Mesodermal cell (in vitro differentiated cells): ENCODE measurements at regions not wholly inside any gene's neighbourhood (a gene's known extent, or its start where the extent isn't known, plus 50 kb on each side); places are given as distances from the start of the nearest gene placed in this dataset.
"Not testable (repeated sequence)": the region's sequence is repeated elsewhere in the genome, so short reads cannot be mapped to it uniquely, and the experiment has no call there.

Experiments
- H3K27ac ChIP-seq: 2 replicates; pipeline ENCODE4 v1.7.0; 2013; ENCODE audit warnings: mild to moderate bottlenecking, low read depth, low read length, moderate library complexity; ENCODE audit not compliant: severe bottlenecking
- H3K36me3 ChIP-seq: 2 replicates; pipeline ENCODE4 v1.7.1; 2013; ENCODE audit warnings: mild to moderate bottlenecking, low read length, moderate library complexity; ENCODE audit not compliant: control insufficient read depth, insufficient read depth
- H3K4me1 ChIP-seq: one replicate; pipeline ENCODE4 v1.7.1; 2013; ENCODE audit warnings: mild to moderate bottlenecking, low read length; ENCODE audit not compliant: insufficient read depth, control insufficient read depth, poor library complexity, severe bottlenecking
- H3K4me3 ChIP-seq: 2 replicates; pipeline ENCODE4 v1.7.0; 2013; ENCODE audit warnings: low read length, control low read depth, mild to moderate bottlenecking; ENCODE audit not compliant: insufficient read depth, poor library complexity, severe bottlenecking; ENCODE audit errors: extremely low read depth
- H3K9me3 ChIP-seq: 2 replicates; pipeline ENCODE4 v1.7.1; 2013; ENCODE audit warnings: mild to moderate bottlenecking, low read length, moderate library complexity; ENCODE audit not compliant: control insufficient read depth
- WGBS, 2 experiments: methylation state at CpG; one replicate each; pipeline ENCODE4 v1.1.5; 2013; ENCODE audit warnings: missing lambda C conversion rate in 2 of 2; ENCODE audit not compliant: insufficient coverage in 2 of 2; 5-methylcytosine and 5-hydroxymethylcytosine counted together

DNA sequence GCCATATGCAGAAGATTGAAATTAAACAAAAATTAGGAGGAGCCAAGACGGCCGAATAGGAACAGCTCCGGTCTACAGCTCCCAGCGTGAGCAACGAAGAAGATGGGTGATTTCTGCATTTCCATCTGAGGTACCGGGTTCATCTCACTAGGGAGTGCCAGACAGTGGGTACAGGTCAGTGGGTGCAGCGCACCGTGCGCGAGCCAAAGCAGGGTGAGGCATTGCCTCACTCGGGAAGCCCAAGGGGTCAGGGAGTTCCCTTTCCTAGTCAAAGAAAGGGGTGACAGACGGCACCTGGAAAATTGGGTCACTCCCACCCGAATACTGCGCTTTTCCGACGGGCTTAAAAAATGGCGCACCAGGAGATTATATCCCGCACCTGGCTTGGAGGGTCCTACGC lies 379.0 kb upstream of the CLEC14A start:
- H3K4me1 ChIP-seq, H3K36me3 ChIP-seq, H3K27ac ChIP-seq, H3K9me3 ChIP-seq, H3K4me3 ChIP-seq: not testable (repeated sequence)
- 93 to 97% methylated on average over 7 to 13 of the region's 19 CpGs for whole genome bisulfite sequencing, 2 experiments

DNA sequence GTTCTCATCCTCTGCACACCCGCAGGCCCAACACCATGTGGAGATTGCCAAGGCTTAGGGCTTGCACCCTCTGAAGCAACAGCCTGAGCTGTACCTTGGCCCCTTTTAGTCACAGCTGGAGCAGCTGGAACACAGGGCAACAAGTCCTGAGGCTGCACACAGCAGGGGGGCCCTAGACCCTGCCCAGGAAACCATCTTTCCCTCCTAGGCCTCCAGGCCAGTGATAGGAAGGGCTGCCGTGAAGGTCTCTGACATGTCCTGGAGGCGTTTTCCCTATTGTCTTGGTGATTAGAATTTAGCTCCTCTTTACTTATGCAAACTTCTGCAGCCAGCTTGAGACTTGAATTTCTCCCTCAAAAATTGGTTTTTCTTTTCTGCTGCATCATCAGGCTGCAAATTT lies 373.5 kb upstream of the CLEC14A start:
- Histone ChIP-seq H3K9me3 (peaks cover 5% of the 10 kb centered on the region), H3K27ac (no peak overlapping the region), H3K36me3 (no peaks in the 10 kb centered on the region), H3K4me3 (no peak overlapping the region), H3K4me1 (no peaks in the 10 kb centered on the region)
- 86 to 87% methylated on average over 1 to 3 of the region's 3 CpGs for WGBS, 2 experiments

DNA sequence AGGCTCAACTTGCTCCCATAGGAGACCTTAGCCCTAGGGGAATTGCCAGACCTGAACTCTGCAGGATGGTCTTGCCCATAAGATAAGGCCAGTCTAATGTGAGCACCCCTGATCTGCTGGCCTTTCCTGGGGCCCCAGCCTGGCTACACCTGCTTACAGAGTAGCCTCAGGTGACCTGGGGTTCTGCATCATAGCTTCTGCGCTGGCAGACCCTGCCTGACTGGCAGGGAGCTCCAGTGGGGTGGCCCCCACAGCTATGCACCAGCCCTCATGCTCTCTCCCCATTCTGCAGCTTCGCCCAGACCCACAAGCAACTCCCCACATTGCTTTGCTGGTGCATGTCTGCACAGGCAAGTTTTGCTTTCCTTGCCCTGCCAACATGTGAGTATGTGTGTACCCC lies 371.3 kb upstream of the CLEC14A start:
- no peak overlapping the region for H3K27ac ChIP-seq
- no peaks in the 10 kb centered on the region for H3K36me3 ChIP-seq
- no peak overlapping the region for H3K4me3 ChIP-seq
- no peaks in the 10 kb centered on the region for H3K4me1 ChIP-seq
- 75 to 79% methylated on average over 2 of the region's 2 CpGs for WGBS, 2 experiments
- H3K9me3 ChIP-seq, result peaks cover 5% of the 10 kb centered on the region

DNA sequence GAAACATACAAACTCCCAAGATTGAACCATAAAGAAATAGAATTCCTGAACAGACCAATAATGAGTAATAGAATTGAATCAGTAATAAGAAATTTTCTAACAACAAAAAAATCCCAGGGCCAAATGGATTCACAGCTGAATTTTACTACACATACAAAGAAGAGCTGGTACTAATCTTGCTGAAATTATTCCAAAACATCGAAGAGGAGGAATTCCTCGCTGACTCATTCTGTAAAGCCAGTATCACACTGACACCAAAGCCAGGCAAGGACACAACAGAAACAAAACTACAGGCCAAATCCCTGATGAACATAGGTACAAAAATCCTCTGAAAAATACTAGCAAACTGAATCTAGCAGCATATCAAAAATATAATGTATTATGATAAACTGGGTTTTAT lies 367.8 kb upstream of the CLEC14A start:
- WGBS, 2 experiments, result 85 to 87% methylated on average over 2 of the region's 2 CpGs
- Histone ChIP-seq H3K36me3 (no peaks in the 10 kb centered on the region), H3K27ac (no peak overlapping the region), H3K4me1 (no peaks in the 10 kb centered on the region), H3K4me3 (no peak overlapping the region), H3K9me3 (peaks cover under 1% of the 10 kb centered on the region)

DNA sequence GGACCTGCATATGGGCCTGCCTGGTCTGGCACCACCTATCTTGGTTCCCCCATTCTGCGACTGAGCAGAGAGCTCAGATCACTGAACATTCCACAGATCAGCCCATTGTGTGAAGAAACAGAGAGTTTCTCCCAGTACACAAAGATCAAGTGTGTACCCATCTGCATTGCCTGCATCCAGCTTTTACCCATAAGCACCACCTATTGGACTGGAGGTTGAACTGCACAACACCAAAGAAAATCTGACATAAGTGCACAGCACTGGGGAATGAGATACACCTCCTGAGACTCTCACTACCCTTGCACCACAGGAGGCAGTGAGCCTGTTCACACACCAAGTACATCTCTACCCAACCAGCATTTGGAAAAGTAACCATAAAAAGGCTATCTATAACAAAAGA lies 362.6 kb upstream of the CLEC14A start:
- WGBS, 2 experiments, result 100% methylated on average over 1 of the region's 1 CpG
- Histone ChIP-seq H3K27ac (no peak overlapping the region), H3K4me1 (no peaks in the 10 kb centered on the region), H3K9me3 (no peaks in the 10 kb centered on the region), H3K4me3 (no peak overlapping the region), H3K36me3 (no peaks in the 10 kb centered on the region)

DNA sequence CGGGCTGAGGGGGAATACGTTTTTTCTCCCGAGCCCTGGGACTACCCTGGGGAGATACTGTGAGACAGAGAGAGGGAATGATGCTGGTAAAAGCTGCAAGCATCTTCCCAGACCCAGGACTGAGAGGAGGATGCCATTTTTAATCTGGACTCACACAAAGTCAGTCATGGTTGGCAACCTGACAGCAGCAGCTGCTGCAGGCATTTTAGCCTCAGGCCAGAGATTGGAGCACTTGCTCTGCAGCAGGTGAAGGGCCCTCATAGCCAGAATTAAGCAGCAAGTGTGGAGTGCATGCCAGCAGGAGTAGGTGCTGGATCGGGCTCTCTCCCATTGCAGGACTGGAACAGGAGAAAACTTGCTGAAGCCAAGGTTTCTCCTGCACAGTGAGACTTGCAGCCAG lies 361.1 kb upstream of the CLEC14A start:
- no peak overlapping the region for H3K27ac ChIP-seq
- H3K4me3 ChIP-seq, result no peak overlapping the region
- no peaks in the 10 kb centered on the region for H3K36me3 ChIP-seq
- WGBS, 2 experiments, result 80 to 100% methylated on average over 3 of the region's 4 CpGs
- H3K4me1 ChIP-seq, result no peaks in the 10 kb centered on the region
- no peaks in the 10 kb centered on the region for H3K9me3 ChIP-seq

DNA sequence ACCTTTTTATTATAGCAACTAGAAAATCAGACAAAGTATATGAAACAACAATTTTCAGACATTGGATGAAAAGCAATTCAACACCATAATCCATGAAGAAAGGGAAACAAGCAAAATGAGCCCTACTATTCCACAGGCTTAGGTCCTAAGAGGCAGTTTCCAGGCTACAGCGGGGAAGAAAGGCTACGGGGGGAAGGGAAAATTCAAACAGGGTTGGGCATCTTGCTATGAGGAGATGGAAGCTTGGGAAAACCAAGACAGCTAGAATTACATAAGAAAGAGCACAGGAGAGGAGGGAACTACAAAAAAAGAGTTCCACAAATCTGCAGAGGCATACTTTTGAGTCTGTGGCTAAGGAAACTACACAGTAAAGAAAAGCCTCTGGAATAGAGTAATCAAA lies 356.0 kb upstream of the CLEC14A start:
- H3K9me3 ChIP-seq, result peaks cover 6% of the 10 kb centered on the region
- H3K36me3 ChIP-seq, result no peaks in the 10 kb centered on the region
- H3K27ac ChIP-seq, result no peak overlapping the region
- 49% methylated on average over 2 of the region's 2 CpGs; no CpG with 5 or more reads in 1 of the 2 experiments for WGBS, 2 experiments
- no peaks in the 10 kb centered on the region for H3K4me1 ChIP-seq
- no peak overlapping the region for H3K4me3 ChIP-seq

DNA sequence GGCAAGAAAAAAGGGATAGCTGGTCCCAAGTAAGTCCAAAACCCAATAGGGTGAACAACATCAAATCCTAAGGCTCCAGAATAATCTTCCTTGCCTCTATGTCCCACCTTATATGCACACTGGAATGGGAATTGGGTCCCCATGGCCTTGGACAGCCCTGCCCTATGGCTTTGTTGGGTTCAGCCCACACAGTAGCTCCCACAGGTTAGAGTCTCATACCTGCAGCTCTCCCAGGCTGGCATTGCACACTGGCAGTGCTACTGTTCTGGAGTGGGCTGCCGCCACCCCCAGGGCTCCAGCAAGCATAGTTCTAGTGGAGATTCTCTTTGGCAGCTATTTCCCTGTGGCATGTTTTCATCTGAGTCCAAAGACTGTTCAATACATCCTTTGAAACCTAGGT lies 352.4 kb upstream of the CLEC14A start:
- Histone ChIP-seq H3K4me3 (no peak overlapping the region), H3K9me3 (peaks cover 6% of the 10 kb centered on the region), H3K27ac (no peak overlapping the region), H3K4me1 (no peaks in the 10 kb centered on the region), H3K36me3 (no peaks in the 10 kb centered on the region)
- WGBS, 2 experiments, result 75 to 100% methylated on average over 1 of the region's 1 CpG

GRCh38 chr14:38605193-38606114 lies 349.6 kb upstream of the CLEC14A start:
- Histone ChIP-seq H3K4me1 (no peaks in the 10 kb centered on the region), H3K36me3 (no peaks in the 10 kb centered on the region), H3K27ac (no peak overlapping the region), H3K4me3 (no peak overlapping the region), H3K9me3 (peaks cover 6% of the 10 kb centered on the region)
- whole genome bisulfite sequencing, 2 experiments, result no CpG with 5 or more reads among the region's 3 CpGs

DNA sequence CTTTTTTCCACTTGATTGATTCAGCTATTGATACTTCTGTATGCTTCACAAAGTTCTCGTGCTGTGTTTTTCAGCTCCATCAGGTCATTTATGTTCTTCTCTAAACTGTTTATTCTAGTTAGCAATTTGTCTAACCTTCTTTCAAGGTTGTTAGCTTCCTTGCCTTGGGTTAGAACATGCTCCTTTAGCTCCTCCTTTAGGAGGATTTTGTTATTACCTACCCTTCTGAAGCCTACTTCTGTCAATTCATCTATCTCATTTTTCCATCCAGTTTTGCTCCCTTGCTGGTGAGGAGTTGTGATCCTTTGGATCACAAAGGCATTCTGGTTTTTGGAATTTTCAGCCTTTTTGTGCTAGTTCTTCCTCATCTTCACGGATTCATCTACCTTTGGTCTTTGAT lies 344.7 kb upstream of the CLEC14A start:
- H3K9me3 ChIP-seq, H3K27ac ChIP-seq, H3K36me3 ChIP-seq, H3K4me3 ChIP-seq, H3K4me1 ChIP-seq: not testable (repeated sequence)
- WGBS, 2 experiments, result 80% methylated on average over 1 of the region's 2 CpGs; no CpG with 5 or more reads in 1 of the 2 experiments

GRCh38 chr14:38593476-38593875 lies 337.6 kb upstream of the CLEC14A start:
- no peaks in the 10 kb centered on the region for H3K4me1 ChIP-seq
- H3K4me3 ChIP-seq, result no peak overlapping the region
- H3K9me3 ChIP-seq, result no peaks in the 10 kb centered on the region
- 71 to 100% methylated on average over 1 of the region's 4 CpGs for WGBS, 2 experiments
- no peaks in the 10 kb centered on the region for H3K36me3 ChIP-seq
- no peak overlapping the region for H3K27ac ChIP-seq
